ENCODE measurements at regions not wholly inside any gene's neighbourhood (a gene's known extent, or its start where the extent isn't known, plus 50 kb on each side); places are given as distances from the start of the nearest gene placed in this dataset.
"Not testable (repeated sequence)": the region's sequence is repeated elsewhere in the genome, so short reads cannot be mapped to it uniquely, and the experiment has no call there.

DNA sequence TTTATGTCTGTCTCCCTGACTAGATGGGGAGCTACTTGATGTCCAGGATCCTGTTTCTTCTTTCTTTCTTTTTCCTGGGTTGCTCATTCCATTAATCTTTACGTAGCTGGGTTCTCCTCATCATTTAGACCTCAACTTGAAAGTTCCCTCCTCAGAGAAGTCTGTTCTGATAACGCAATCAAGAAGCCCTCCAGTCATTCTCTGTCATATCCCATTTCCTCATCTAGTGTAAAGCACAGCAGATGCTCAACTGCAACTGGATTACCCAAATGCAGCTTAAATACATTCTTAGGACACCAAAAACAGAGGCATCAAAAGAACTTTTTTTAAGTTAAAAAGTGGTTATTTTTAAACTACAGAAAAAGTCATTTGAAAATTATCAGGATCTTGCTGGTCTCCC, 51.7 kb upstream of the ST3GAL6 start:
- Mint-ChIP-seq H3K9me3 (no peaks in the 10 kb centered on the region), H3K4me1 (peaks cover 38% of the 10 kb centered on the region), H3K27ac (no peak overlapping the region), H3K36me3 (ENCODE audit: low read depth) (no peaks in the 10 kb centered on the region), H3K27me3 (ENCODE audit: low read depth, poor library complexity) (peaks cover 6% of the 10 kb centered on the region), H3K4me3 (no peak overlapping the region)
- DNase-seq, result no peak
- TF ChIP-seq, protein P1, sequence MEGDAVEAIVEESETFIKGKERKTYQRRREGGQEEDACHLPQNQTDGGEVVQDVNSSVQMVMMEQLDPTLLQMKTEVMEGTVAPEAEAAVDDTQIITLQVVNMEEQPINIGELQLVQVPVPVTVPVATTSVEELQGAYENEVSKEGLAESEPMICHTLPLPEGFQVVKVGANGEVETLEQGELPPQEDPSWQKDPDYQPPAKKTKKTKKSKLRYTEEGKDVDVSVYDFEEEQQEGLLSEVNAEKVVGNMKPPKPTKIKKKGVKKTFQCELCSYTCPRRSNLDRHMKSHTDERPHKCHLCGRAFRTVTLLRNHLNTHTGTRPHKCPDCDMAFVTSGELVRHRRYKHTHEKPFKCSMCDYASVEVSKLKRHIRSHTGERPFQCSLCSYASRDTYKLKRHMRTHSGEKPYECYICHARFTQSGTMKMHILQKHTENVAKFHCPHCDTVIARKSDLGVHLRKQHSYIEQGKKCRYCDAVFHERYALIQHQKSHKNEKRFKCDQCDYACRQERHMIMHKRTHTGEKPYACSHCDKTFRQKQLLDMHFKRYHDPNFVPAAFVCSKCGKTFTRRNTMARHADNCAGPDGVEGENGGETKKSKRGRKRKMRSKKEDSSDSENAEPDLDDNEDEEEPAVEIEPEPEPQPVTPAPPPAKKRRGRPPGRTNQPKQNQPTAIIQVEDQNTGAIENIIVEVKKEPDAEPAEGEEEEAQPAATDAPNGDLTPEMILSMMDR (IDR thresholded peaks at IDR 0.05), result no peak

DNA sequence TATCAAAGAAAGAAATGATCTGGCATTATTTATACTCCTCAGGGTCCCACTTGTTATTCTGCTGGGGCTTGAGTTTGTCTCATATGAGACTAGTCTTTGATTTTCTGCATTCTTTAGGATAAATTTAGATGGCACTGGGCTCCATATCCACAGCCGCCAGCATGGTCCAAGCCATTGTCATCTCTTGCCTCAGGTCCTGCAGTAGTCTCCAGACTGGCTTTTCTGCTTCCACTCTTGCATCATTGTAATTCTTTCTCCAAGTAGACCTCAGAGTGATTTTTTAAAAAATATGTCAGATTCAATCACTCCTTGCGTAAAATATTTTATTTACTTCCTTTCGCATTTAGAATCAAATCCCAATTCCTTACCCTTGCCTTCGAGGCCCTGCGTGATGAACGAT, 50.4 kb upstream of the ST3GAL6 start:
- H3K4me3 Mint-ChIP-seq, result no peak overlapping the region
- H3K9me3 Mint-ChIP-seq, result peaks cover 3% of the 10 kb centered on the region
- peaks cover 38% of the 10 kb centered on the region for H3K4me1 Mint-ChIP-seq
- H3K27ac Mint-ChIP-seq, result no peak overlapping the region
- no peak for DNase-seq
- TF ChIP-seq, protein P1 (IDR thresholded peaks at IDR 0.05), result no peak
- H3K27me3 Mint-ChIP-seq (ENCODE audit: low read depth, poor library complexity), result peaks cover 9% of the 10 kb centered on the region
- no peaks in the 10 kb centered on the region for H3K36me3 Mint-ChIP-seq (ENCODE audit: low read depth)

DNA sequence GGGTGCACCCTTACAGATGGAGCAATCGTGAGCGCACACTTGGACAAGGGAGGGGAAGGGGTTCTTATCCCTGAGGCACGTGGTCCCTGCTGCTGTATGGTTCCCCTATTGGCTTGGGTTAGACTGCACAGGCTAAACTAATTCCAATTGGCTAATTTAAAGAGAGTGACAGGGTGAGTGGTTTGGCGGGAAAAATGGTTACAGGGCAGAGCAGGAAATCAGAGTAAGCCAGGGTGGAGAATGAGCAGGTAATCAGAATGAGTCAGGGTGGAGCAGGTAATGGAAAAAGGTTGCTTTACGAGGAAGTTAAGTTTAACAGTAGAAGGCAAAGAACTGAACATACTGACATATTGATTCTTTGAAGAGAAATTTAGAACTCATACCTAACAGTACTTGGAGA, 49.8 kb upstream of the ST3GAL6 start:
- not testable (repeated sequence) for DNase-seq; H3K4me3 Mint-ChIP-seq; H3K9me3 Mint-ChIP-seq; H3K27me3 Mint-ChIP-seq (ENCODE audit: low read depth, poor library complexity); H3K27ac Mint-ChIP-seq; H3K36me3 Mint-ChIP-seq (ENCODE audit: low read depth)
- peaks cover 32% of the 10 kb centered on the region for H3K4me1 Mint-ChIP-seq

Measured in nephron progenitor cell (in vitro differentiated cells).